ENCODE measurements at regions not wholly inside any gene's neighbourhood (a gene's known extent, or its start where the extent isn't known, plus 50 kb on each side); places are given as distances from the start of the nearest gene placed in this dataset.

DNA sequence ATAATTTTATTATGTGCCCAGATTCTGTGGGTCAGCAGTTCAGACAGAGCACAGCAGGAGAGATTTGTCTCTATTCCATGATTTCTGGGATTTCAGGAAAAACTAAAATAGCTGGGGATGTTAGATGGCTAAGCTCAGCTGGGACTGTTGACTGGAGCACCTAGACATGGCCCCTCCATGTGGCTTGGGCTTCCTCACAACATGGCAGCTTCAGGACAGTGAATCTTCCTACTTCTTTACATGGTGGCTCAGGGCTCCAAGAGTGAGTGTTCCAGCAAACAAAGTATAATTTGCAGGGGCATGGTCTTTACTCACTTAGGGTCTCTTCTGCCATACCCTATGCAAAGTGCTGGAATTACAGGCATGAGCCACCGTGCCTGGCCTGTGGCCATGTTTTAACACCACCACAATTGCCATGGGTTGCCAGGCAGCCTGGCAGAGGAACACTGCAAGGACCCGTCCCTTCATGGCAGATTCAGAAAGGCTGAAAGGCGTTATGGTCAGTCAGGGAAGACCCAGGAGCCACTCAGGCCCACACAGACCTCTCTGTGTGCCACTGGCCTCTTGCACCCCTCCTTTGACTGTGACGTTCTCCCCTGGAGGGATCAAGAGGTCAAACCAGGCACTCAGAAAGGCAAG, 50.8 kb upstream of the ZMIZ1 start:
- ChIA-PET RAD21 (ENCODE audit: low non-redundant PET in 1 of 2, low total read pairs in 2 of 2, uncharacterized antibody in 2 of 2, unreplicated experiment in 2 of 2) (no interaction called here), POLR2A (no interaction called here), CTCF (no interaction called here)
- Histone ChIP-seq H3K4me3 (replicated peaks in 1 of 2; ENCODE audit: low read depth in 1 of 2, low read length in 2 of 2) (no peak overlapping the region), H3K79me2 (ENCODE audit: insufficient read depth, low read length) (no peaks in the 10 kb centered on the region), H3K9ac (ENCODE audit: low read length) (no peak overlapping the region), H4K20me1 (ENCODE audit: insufficient read depth) (no peaks in the 10 kb centered on the region), H3K9me3 (ENCODE audit: control insufficient read depth in 1 of 2, insufficient read depth in 1 of 2, low read depth in 1 of 2, low read length in 2 of 2) (no peaks in the 10 kb centered on the region; a peak in 1 of 4 replicates), H3K36me3 (ENCODE audit: control insufficient read depth in 1 of 2, insufficient read depth in 2 of 2, low read length in 2 of 2) (no peaks in the 10 kb centered on the region), H3K4me2 (ENCODE audit: low read length) (no peak overlapping the region), H3K4me1 (ENCODE audit: control insufficient read depth in 1 of 2, insufficient read depth in 2 of 2, low read length in 2 of 2) (peaks cover 0 to 12% of the 10 kb centered on the region in 2 experiments; a peak in 2 of 4 replicates), H2AFZ (ENCODE audit: low read depth, low read length, poor library complexity, severe bottlenecking) (no peak overlapping the region), H3K9me2 (ENCODE audit: insufficient read depth) (no peaks in the 10 kb centered on the region), H3K27ac (ENCODE audit: low read depth, low read length) (no peak overlapping the region), H3K27me3 (ENCODE audit: insufficient read depth, low read length) (no peaks in the 10 kb centered on the region)
- intact Hi-C loops (cut with micrococcal nuclease) = no loop called here
- TF ChIP-seq CBX3 (IDR thresholded peaks at IDR 0.05; ENCODE audit: low read depth) (no peak), RAD21 (IDR thresholded peaks at IDR 0.05; ENCODE audit: low read depth) (no peak), EGR1 (IDR thresholded peaks at IDR 0.05; ENCODE audit: low read depth) (no peak), CEBPB (IDR thresholded peaks at IDR 0.05; ENCODE audit: low read depth) (no peak), POLR2A (IDR thresholded peaks at IDR 0.05; ENCODE audit: borderline replicate concordance, extremely low read depth, insufficient read depth, insufficient read length) (no peak), ELF1 (IDR thresholded peaks at IDR 0.05; ENCODE audit: borderline replicate concordance, low read depth) (no peak), JUND (IDR thresholded peaks at IDR 0.05) (no peak), SRF (IDR thresholded peaks at IDR 0.05; ENCODE audit: low read depth) (no peak), YY1 (IDR thresholded peaks at IDR 0.05; ENCODE audit: extremely low read depth, insufficient replicate concordance, low read depth, low read length) (no peak), SP1 (IDR thresholded peaks at IDR 0.05; ENCODE audit: low read depth) (no peak)
- TF ChIP-seq, protein P1, sequence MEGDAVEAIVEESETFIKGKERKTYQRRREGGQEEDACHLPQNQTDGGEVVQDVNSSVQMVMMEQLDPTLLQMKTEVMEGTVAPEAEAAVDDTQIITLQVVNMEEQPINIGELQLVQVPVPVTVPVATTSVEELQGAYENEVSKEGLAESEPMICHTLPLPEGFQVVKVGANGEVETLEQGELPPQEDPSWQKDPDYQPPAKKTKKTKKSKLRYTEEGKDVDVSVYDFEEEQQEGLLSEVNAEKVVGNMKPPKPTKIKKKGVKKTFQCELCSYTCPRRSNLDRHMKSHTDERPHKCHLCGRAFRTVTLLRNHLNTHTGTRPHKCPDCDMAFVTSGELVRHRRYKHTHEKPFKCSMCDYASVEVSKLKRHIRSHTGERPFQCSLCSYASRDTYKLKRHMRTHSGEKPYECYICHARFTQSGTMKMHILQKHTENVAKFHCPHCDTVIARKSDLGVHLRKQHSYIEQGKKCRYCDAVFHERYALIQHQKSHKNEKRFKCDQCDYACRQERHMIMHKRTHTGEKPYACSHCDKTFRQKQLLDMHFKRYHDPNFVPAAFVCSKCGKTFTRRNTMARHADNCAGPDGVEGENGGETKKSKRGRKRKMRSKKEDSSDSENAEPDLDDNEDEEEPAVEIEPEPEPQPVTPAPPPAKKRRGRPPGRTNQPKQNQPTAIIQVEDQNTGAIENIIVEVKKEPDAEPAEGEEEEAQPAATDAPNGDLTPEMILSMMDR (IDR thresholded peaks at IDR 0.05 in 2 of 3, conservative IDR thresholded peaks at IDR 0.05 in 1 of 3; ENCODE audit: borderline replicate concordance in 1 of 3, insufficient read depth in 1 of 3, low read depth in 2 of 3, low read length in 2 of 3) = no peak
- TF ChIP-seq, protein P2, sequence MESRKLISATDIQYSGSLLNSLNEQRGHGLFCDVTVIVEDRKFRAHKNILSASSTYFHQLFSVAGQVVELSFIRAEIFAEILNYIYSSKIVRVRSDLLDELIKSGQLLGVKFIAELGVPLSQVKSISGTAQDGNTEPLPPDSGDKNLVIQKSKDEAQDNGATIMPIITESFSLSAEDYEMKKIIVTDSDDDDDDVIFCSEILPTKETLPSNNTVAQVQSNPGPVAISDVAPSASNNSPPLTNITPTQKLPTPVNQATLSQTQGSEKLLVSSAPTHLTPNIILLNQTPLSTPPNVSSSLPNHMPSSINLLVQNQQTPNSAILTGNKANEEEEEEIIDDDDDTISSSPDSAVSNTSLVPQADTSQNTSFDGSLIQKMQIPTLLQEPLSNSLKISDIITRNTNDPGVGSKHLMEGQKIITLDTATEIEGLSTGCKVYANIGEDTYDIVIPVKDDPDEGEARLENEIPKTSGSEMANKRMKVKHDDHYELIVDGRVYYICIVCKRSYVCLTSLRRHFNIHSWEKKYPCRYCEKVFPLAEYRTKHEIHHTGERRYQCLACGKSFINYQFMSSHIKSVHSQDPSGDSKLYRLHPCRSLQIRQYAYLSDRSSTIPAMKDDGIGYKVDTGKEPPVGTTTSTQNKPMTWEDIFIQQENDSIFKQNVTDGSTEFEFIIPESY (IDR thresholded peaks at IDR 0.05; ENCODE audit: extremely low read depth, insufficient replicate concordance, low read length) = no peak
- TF ChIP-seq, protein P3, sequence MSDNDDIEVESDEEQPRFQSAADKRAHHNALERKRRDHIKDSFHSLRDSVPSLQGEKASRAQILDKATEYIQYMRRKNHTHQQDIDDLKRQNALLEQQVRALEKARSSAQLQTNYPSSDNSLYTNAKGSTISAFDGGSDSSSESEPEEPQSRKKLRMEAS (IDR thresholded peaks at IDR 0.05) = no peak
- DNase-seq (ENCODE audit: low read depth, low spot score) (no peak), ATAC-seq (no peak)
- BruUV-seq (replicated peaks) = no TSS peak

Measured in HCT116 (cell line).